ENCODE measurements at regions not wholly inside any gene's neighbourhood (a gene's known extent, or its start where the extent isn't known, plus 50 kb on each side); places are given as distances from the start of the nearest gene placed in this dataset.

DNA sequence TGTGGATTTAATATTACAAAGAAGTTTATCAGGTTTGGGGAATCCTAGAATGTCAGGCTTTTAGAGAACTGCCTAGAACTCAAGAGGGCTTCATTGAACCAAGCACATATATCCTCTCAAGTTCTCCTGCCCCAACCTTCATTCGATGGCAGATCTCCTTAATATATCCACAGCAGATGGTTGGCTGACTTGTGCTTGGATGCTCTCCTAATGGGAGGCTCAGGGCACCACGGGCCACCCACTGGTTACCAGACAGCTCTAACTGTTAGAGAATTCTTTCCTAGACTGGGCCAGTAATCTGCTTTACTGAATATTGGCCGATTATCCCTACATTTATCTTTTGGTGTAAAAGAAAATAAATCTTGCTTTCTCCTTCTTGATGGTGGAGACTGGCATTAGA, 87.2 kb upstream of the ATP8B1 start:
- H2BK12ac ChIP-seq (ENCODE audit: low read length in 2 of 2), result no peak overlapping the region
- no peak overlapping the region for H2BK5ac ChIP-seq (ENCODE audit: low read depth, low read length, poor library complexity, severe bottlenecking)
- no peak overlapping the region for H3K14ac ChIP-seq (ENCODE audit: low read length in 2 of 2)
- H3K4ac ChIP-seq (ENCODE audit: low read depth in 1 of 2, low read length in 2 of 2), result no peak overlapping the region
- no peak overlapping the region for H2BK15ac ChIP-seq (ENCODE audit: low read depth, poor library complexity, severe bottlenecking)
- 85% methylated on average over 2 of the region's 3 CpGs for WGBS
- peaks cover 7% of the 10 kb centered on the region for H3K4me1 ChIP-seq (ENCODE audit: control insufficient read depth, insufficient read depth, low read depth, low read length)
- no peak overlapping the region for H2AFZ ChIP-seq (ENCODE audit: low read depth, low read length)
- no peak overlapping the region for H3K18ac ChIP-seq (ENCODE audit: low read depth in 1 of 2, low read length in 2 of 2)
- no peaks in the 10 kb centered on the region for H3K36me3 ChIP-seq (ENCODE audit: control insufficient read depth in 1 of 2, insufficient read depth in 2 of 2, low read depth in 1 of 2, low read length in 2 of 2)
- DNase-seq, result no peak
- H3K79me1 ChIP-seq (replicated peaks; ENCODE audit: low read length, poor library complexity, severe bottlenecking), result no peaks in the 10 kb centered on the region
- H3K27ac ChIP-seq (ENCODE audit: low read length, poor library complexity, severe bottlenecking), result no peak overlapping the region
- H2BK120ac ChIP-seq (ENCODE audit: low read depth, low read length), result no peak overlapping the region
- H3K9ac ChIP-seq (ENCODE audit: low read length), result no peak overlapping the region
- H3K4me3 ChIP-seq (ENCODE audit: insufficient read depth in 1 of 2, low read depth in 1 of 2, low read length in 2 of 2), result no peak overlapping the region
- H4K91ac ChIP-seq (ENCODE audit: low read length), result no peak overlapping the region
- H2AK5ac ChIP-seq (ENCODE audit: low read length, severe bottlenecking), result no peak overlapping the region
- peaks cover 0 to 13% of the 10 kb centered on the region in 2 experiments for H3K27me3 ChIP-seq (ENCODE audit: control insufficient read depth in 1 of 2, insufficient read depth in 1 of 2, low read length in 2 of 2)
- no peak overlapping the region for H3K23ac ChIP-seq (ENCODE audit: low read length in 2 of 2)
- H3K9me3 ChIP-seq (ENCODE audit: control insufficient read depth, low read length), result peaks cover 12% of the 10 kb centered on the region
- H3K4me2 ChIP-seq (ENCODE audit: low read length, poor library complexity, severe bottlenecking), result no peak overlapping the region
- H4K8ac ChIP-seq (ENCODE audit: low read length), result no peak overlapping the region

DNA sequence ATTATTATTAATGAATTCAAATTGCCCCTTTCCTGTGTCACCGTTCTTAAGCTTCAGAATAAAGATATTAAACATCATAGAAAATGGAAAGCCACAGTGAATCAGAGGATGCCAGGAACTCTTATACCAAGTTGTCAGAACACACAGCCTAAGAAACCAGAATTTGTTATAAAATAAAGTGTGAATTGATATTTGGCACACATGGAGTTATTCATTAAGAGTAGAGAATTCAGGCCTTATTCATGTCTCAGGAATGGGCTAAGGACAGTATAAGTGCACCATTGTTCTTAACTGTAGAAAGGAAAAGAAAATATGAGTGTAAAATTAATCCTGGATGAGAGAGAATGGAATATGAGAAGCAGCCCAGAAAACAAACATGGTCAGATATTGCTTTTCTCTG, 86.7 kb upstream of the ATP8B1 start:
- Histone ChIP-seq H4K8ac (ENCODE audit: low read length) (no peak overlapping the region), H3K4ac (ENCODE audit: low read depth in 1 of 2, low read length in 2 of 2) (no peak overlapping the region), H2BK120ac (ENCODE audit: low read depth, low read length) (no peak overlapping the region), H3K27me3 (ENCODE audit: control insufficient read depth in 1 of 2, insufficient read depth in 1 of 2, low read length in 2 of 2) (peaks cover 0 to 13% of the 10 kb centered on the region in 2 experiments), H3K9ac (ENCODE audit: low read length) (no peak overlapping the region), H2AK5ac (ENCODE audit: low read length, severe bottlenecking) (no peak overlapping the region), H3K4me2 (ENCODE audit: low read length, poor library complexity, severe bottlenecking) (no peak overlapping the region), H2BK5ac (ENCODE audit: low read depth, low read length, poor library complexity, severe bottlenecking) (no peak overlapping the region), H2BK12ac (ENCODE audit: low read length in 2 of 2) (no peak overlapping the region), H4K91ac (ENCODE audit: low read length) (no peak overlapping the region), H2AFZ (ENCODE audit: low read depth, low read length) (no peak overlapping the region), H3K4me3 (ENCODE audit: insufficient read depth in 1 of 2, low read depth in 1 of 2, low read length in 2 of 2) (no peak overlapping the region), H3K14ac (ENCODE audit: low read length in 2 of 2) (no peak overlapping the region), H3K36me3 (ENCODE audit: control insufficient read depth in 1 of 2, insufficient read depth in 2 of 2, low read depth in 1 of 2, low read length in 2 of 2) (no peaks in the 10 kb centered on the region), H3K23ac (ENCODE audit: low read length in 2 of 2) (no peak overlapping the region), H3K79me1 (replicated peaks; ENCODE audit: low read length, poor library complexity, severe bottlenecking) (no peaks in the 10 kb centered on the region), H3K9me3 (ENCODE audit: control insufficient read depth, low read length) (peaks cover 12% of the 10 kb centered on the region), H3K27ac (ENCODE audit: low read length, poor library complexity, severe bottlenecking) (no peak overlapping the region), H3K4me1 (ENCODE audit: control insufficient read depth, insufficient read depth, low read depth, low read length) (peaks cover 7% of the 10 kb centered on the region), H2BK15ac (ENCODE audit: low read depth, poor library complexity, severe bottlenecking) (no peak overlapping the region), H3K18ac (ENCODE audit: low read depth in 1 of 2, low read length in 2 of 2) (no peak overlapping the region)
- no peak for DNase-seq
- no CpG with 5 or more reads among the region's 1 CpG for WGBS

DNA sequence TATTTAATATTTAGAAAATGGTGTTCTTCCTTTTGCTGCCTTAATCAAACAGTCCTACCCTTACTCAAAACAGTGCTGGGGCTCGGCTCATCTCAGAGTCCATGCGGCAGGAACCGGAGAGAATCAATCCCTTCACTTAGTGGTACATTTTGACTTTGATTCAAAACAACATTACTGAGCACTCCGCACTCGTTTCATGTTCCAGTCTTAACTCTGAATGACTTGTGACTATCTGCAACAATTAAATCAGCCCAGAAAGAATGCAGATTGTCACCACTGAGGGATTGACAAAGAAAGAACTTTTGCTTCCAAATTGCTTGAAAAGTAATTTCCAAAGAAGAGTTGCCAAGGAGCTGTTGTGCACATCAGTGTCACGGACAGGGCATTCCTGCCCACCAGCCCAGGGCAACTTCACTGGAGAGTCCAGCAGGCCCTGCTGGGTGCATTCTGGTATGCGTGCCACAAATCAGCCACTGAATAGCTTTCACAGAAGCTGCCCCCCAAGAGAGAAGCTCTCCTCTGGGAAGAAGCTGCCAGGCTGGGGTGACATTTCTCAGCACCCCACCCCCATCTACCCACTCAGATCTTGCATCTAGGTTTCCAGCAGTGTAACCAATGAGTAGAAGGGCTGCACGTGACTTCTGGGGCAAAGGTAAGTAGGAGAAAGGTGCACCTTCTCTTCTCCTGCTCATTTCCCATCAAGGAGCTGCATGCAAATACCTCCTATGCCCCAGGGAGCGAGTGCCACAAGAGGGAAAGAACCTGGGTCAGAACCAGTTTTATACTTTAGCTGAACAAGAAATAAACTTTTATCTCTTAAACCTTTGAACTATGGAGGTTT, 84.6 kb upstream of the ATP8B1 start:
- peaks cover 0 to 13% of the 10 kb centered on the region in 2 experiments for H3K27me3 ChIP-seq (ENCODE audit: control insufficient read depth in 1 of 2, insufficient read depth in 1 of 2, low read length in 2 of 2)
- H3K23ac ChIP-seq (ENCODE audit: low read length in 2 of 2), result no peak overlapping the region
- no peak overlapping the region for H2BK120ac ChIP-seq (ENCODE audit: low read depth, low read length)
- no peak overlapping the region for H3K4ac ChIP-seq (ENCODE audit: low read depth in 1 of 2, low read length in 2 of 2)
- no peak overlapping the region for H2BK15ac ChIP-seq (ENCODE audit: low read depth, poor library complexity, severe bottlenecking)
- no peak overlapping the region for H2BK5ac ChIP-seq (ENCODE audit: low read depth, low read length, poor library complexity, severe bottlenecking)
- no peak overlapping the region for H3K27ac ChIP-seq (ENCODE audit: low read length, poor library complexity, severe bottlenecking)
- no peak overlapping the region for H3K4me3 ChIP-seq (ENCODE audit: insufficient read depth in 1 of 2, low read depth in 1 of 2, low read length in 2 of 2)
- H3K14ac ChIP-seq (ENCODE audit: low read length in 2 of 2), result peak overlapping the region in 1 of 2 experiments; percentile 55
- H2AFZ ChIP-seq (ENCODE audit: low read depth, low read length), result no peak overlapping the region
- no peak for DNase-seq
- H4K8ac ChIP-seq (ENCODE audit: low read length), result no peak overlapping the region
- H3K18ac ChIP-seq (ENCODE audit: low read depth in 1 of 2, low read length in 2 of 2), result no peak overlapping the region
- no peak overlapping the region for H4K91ac ChIP-seq (ENCODE audit: low read length)
- no peaks in the 10 kb centered on the region for H3K79me1 ChIP-seq (replicated peaks; ENCODE audit: low read length, poor library complexity, severe bottlenecking)
- peaks cover 12% of the 10 kb centered on the region for H3K9me3 ChIP-seq (ENCODE audit: control insufficient read depth, low read length)
- H3K36me3 ChIP-seq (ENCODE audit: control insufficient read depth in 1 of 2, insufficient read depth in 2 of 2, low read depth in 1 of 2, low read length in 2 of 2), result no peaks in the 10 kb centered on the region
- no peak overlapping the region for H3K4me2 ChIP-seq (ENCODE audit: low read length, poor library complexity, severe bottlenecking)
- H3K4me1 ChIP-seq (ENCODE audit: control insufficient read depth, insufficient read depth, low read depth, low read length), result peaks cover 7% of the 10 kb centered on the region
- no peak overlapping the region for H2AK5ac ChIP-seq (ENCODE audit: low read length, severe bottlenecking)
- H2BK12ac ChIP-seq (ENCODE audit: low read length in 2 of 2), result no peak overlapping the region
- H3K9ac ChIP-seq (ENCODE audit: low read length), result no peak overlapping the region
- WGBS, result 77% methylated on average over 9 of the region's 9 CpGs

DNA sequence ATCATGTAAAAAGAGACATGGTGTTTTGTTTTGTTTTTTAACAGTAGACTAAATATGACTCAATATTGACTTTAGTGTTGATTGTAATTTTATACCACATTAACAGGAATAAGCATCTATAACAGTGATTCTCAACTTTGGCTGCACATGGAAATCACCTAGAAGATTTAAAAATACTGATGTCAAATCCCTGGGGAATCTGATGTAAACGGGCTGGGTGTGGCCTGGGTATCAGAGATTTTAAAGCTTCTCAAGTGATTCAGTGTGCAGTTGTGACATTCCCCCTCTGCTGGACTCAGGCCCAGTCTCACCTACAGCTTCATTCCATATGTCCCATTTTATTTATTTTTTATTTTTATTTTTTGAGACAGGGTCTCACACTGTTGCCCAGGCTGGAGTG, 82.8 kb upstream of the ATP8B1 start:
- Histone ChIP-seq H2BK12ac (ENCODE audit: low read length in 2 of 2) (no peak overlapping the region), H4K8ac (ENCODE audit: low read length) (no peak overlapping the region), H2AFZ (ENCODE audit: low read depth, low read length) (no peak overlapping the region), H3K79me1 (replicated peaks; ENCODE audit: low read length, poor library complexity, severe bottlenecking) (no peaks in the 10 kb centered on the region), H3K4me2 (ENCODE audit: low read length, poor library complexity, severe bottlenecking) (no peak overlapping the region), H3K18ac (ENCODE audit: low read depth in 1 of 2, low read length in 2 of 2) (no peak overlapping the region), H3K23ac (ENCODE audit: low read length in 2 of 2) (no peak overlapping the region), H3K27ac (ENCODE audit: low read length, poor library complexity, severe bottlenecking) (no peak overlapping the region), H3K4me1 (ENCODE audit: control insufficient read depth, insufficient read depth, low read depth, low read length) (peaks cover 9% of the 10 kb centered on the region), H3K4me3 (ENCODE audit: insufficient read depth in 1 of 2, low read depth in 1 of 2, low read length in 2 of 2) (no peak overlapping the region), H2AK5ac (ENCODE audit: low read length, severe bottlenecking) (no peak overlapping the region), H3K9me3 (ENCODE audit: control insufficient read depth, low read length) (peaks cover 12% of the 10 kb centered on the region), H3K27me3 (ENCODE audit: control insufficient read depth in 1 of 2, insufficient read depth in 1 of 2, low read length in 2 of 2) (peaks cover 0 to 9% of the 10 kb centered on the region in 2 experiments), H2BK120ac (ENCODE audit: low read depth, low read length) (no peak overlapping the region), H3K36me3 (ENCODE audit: control insufficient read depth in 1 of 2, insufficient read depth in 2 of 2, low read depth in 1 of 2, low read length in 2 of 2) (no peaks in the 10 kb centered on the region), H3K4ac (ENCODE audit: low read depth in 1 of 2, low read length in 2 of 2) (no peak overlapping the region), H2BK15ac (ENCODE audit: low read depth, poor library complexity, severe bottlenecking) (no peak overlapping the region), H3K14ac (ENCODE audit: low read length in 2 of 2) (no peak overlapping the region), H3K9ac (ENCODE audit: low read length) (no peak overlapping the region), H4K91ac (ENCODE audit: low read length) (no peak overlapping the region), H2BK5ac (ENCODE audit: low read depth, low read length, poor library complexity, severe bottlenecking) (no peak overlapping the region)
- DNase-seq, result no peak
- no CpG with 5 or more reads among the region's 1 CpG for WGBS

All from mesenchymal stem cell (in vitro differentiated cells and primary cell).